Nephron (organoid): ENCODE measurements at regions not wholly inside any gene's neighbourhood (a gene's known extent, or its start where the extent isn't known, plus 50 kb on each side); places are given as distances from the start of the nearest gene placed in this dataset.

ENCODE experiments used
- H3K27ac Mint-ChIP-seq, 3 experiments: 2 replicates each; pipeline ENCODE4 v1.8.0; 2020; ENCODE audit warnings: mixed read lengths in 3 of 3, mild to moderate bottlenecking in 2 of 3, moderate library complexity in 1 of 3
- H3K27me3 Mint-ChIP-seq: 2 replicates; pipeline ENCODE4 v1.8.0; 2021; ENCODE audit warnings: low read depth, mild to moderate bottlenecking, moderate library complexity, mixed read lengths
- H3K36me3 Mint-ChIP-seq: 2 replicates; pipeline ENCODE4 v1.8.0; 2020; ENCODE audit warnings: low read depth, mixed read lengths
- H3K4me1 Mint-ChIP-seq: 2 replicates; pipeline ENCODE4 v1.8.0; 2020; ENCODE audit warnings: mixed read lengths
- H3K4me3 Mint-ChIP-seq, 3 experiments: 2 replicates each; pipeline ENCODE4 v1.8.0; 2020; ENCODE audit warnings: mild to moderate bottlenecking in 3 of 3, mixed read lengths in 3 of 3, moderate library complexity in 2 of 3
- H3K9me3 Mint-ChIP-seq: 2 replicates; pipeline ENCODE4 v1.8.0; 2020; ENCODE audit warnings: mixed read lengths
- CTCF ChIP-seq, 3 experiments: fragments of 200-600 bp; sonication (generic); IDR thresholded peaks; one replicate each; pipeline ENCODE4 v1.5.0; 2021; ENCODE audit warnings: antibody characterized with exemption in 3 of 3; ENCODE audit not compliant: unreplicated experiment in 3 of 3

GRCh38 chr3:83496462-83496861, 1462.3 kb upstream of the CADM2 start:
- no peaks in the 10 kb centered on the region for H3K36me3 Mint-ChIP-seq
- no peaks in the 10 kb centered on the region for H3K9me3 Mint-ChIP-seq
- no peaks in the 10 kb centered on the region for H3K27me3 Mint-ChIP-seq
- no peak overlapping the region for H3K27ac Mint-ChIP-seq
- no peak overlapping the region for H3K4me3 Mint-ChIP-seq
- TF ChIP-seq CTCF (IDR thresholded peaks at IDR 0.05; ENCODE audit: unreplicated experiment in 3 of 3) = no peak
- no peaks in the 10 kb centered on the region for H3K4me1 Mint-ChIP-seq

GRCh38 chr3:83498361-83499016, 1460.3 kb upstream of the CADM2 start:
- Mint-ChIP-seq H3K4me3 (no peak overlapping the region), H3K36me3 (no peaks in the 10 kb centered on the region), H3K9me3 (no peaks in the 10 kb centered on the region), H3K27me3 (no peaks in the 10 kb centered on the region), H3K4me1 (no peaks in the 10 kb centered on the region), H3K27ac (no peak overlapping the region)
- TF ChIP-seq CTCF (IDR thresholded peaks at IDR 0.05; ENCODE audit: unreplicated experiment in 3 of 3) = no peak

DNA sequence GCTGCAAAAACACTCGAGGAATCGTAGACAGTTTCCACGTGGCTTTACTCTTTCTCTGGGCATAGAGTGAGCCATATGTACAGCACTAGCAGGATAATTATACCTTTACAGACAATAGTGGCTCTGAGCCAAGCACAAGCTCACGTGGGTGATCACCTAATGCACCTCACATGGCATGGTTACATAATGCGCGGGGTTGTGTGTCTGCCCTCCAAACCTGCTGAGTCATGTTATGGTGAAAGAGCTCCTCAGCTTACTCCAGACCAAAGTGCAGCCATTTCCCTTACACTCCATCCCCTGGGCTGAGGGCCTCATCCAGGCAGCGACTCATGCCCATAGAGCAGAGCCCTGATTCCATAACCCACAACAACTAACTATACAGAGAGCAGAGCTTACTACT, 1458.4 kb upstream of the CADM2 start:
- H3K4me3 Mint-ChIP-seq = no peak overlapping the region
- no peak for TF ChIP-seq CTCF (IDR thresholded peaks at IDR 0.05; ENCODE audit: unreplicated experiment in 3 of 3)
- peaks cover under 1% of the 10 kb centered on the region for H3K9me3 Mint-ChIP-seq
- H3K4me1 Mint-ChIP-seq = no peaks in the 10 kb centered on the region
- H3K36me3 Mint-ChIP-seq = no peaks in the 10 kb centered on the region
- no peaks in the 10 kb centered on the region for H3K27me3 Mint-ChIP-seq
- H3K27ac Mint-ChIP-seq = no peak overlapping the region

GRCh38 chr3:83500931-83501330, 1457.9 kb upstream of the CADM2 start:
- Mint-ChIP-seq H3K36me3 (no peaks in the 10 kb centered on the region), H3K27ac (no peak overlapping the region), H3K9me3 (peaks cover 5% of the 10 kb centered on the region), H3K4me3 (no peak overlapping the region), H3K27me3 (no peaks in the 10 kb centered on the region), H3K4me1 (no peaks in the 10 kb centered on the region)
- no peak for TF ChIP-seq CTCF (IDR thresholded peaks at IDR 0.05; ENCODE audit: unreplicated experiment in 3 of 3)

- Mint-ChIP-seq H3K4me3 (no peak overlapping the region), H3K4me1 (no peaks in the 10 kb centered on the region), H3K27me3 (no peaks in the 10 kb centered on the region), H3K36me3 (no peaks in the 10 kb centered on the region), H3K9me3 (no peaks in the 10 kb centered on the region), H3K27ac (no peak overlapping the region)
- TF ChIP-seq CTCF (IDR thresholded peaks at IDR 0.05; ENCODE audit: unreplicated experiment in 3 of 3) = no peak
Measured at GRCh38 chr3:83513051-83513450, 1445.7 kb upstream of the CADM2 start.

DNA sequence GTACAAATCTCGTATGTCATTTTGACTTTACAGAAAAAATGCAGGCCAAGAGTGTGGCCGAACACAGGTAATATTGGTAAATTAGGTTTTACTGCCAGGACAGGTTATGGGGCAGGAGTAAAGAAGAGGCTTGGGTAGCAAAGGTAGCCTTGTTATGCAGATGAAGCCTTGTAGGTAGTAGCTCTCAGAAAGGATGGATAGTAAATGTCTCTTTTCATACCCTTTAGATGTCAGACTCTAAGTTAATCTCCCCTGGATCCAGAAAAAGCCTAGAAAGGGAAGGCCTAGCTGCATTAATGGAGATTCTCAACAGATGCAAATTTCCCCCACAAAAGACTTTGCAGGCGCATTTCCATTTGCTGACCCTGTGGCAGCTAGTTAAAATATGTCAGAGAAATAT, 1445.1 kb upstream of the CADM2 start:
- Mint-ChIP-seq H3K27me3 (no peaks in the 10 kb centered on the region), H3K4me1 (no peaks in the 10 kb centered on the region), H3K9me3 (no peaks in the 10 kb centered on the region), H3K36me3 (no peaks in the 10 kb centered on the region), H3K27ac (no peak overlapping the region), H3K4me3 (no peak overlapping the region)
- no peak for TF ChIP-seq CTCF (IDR thresholded peaks at IDR 0.05; ENCODE audit: unreplicated experiment in 3 of 3)
